Psoas muscle (tissue), 7 donors: ENCODE measurements at regions not wholly inside any gene's neighbourhood (a gene's known extent, or its start where the extent isn't known, plus 50 kb on each side); places are given as distances from the start of the nearest gene placed in this dataset.

Experiments
- ATAC-seq, 4 donors: fragments of 200-7000 bp; cut with Tn5 transposase; one replicate each; pipeline ENCODE4 v1.9.1; 2020; ENCODE audit warnings: moderate library complexity in 3 of 4, mild to moderate bottlenecking in 2 of 4
- DNase-seq, 2 donors: peaks; one replicate each; pipeline ENCODE4 v3.0.0-alpha.2; 2020
- H3K27ac ChIP-seq: fragments of 200-600 bp; one replicate; pipeline ENCODE4 v1.8.0; 2022
- H3K27me3 ChIP-seq, 3 donors: fragments of 200-600 bp in 1 of 3; one replicate each; pipeline versions ENCODE4 v1.6.1 to v1.8.0; 2013 to 2022; ENCODE audit warnings: low read length in 2 of 3, mild to moderate bottlenecking in 2 of 3, moderate library complexity in 1 of 3; ENCODE audit not compliant: insufficient read depth in 3 of 3
- H3K36me3 ChIP-seq, 2 donors: fragments of 200-600 bp in 1 of 2; one replicate each; pipeline versions ENCODE4 v1.6.1 to v1.8.0; 2013 to 2022; ENCODE audit warnings: low read depth in 1 of 2, mild to moderate bottlenecking in 1 of 2, moderate library complexity in 1 of 2; ENCODE audit not compliant: insufficient read depth in 1 of 2
- H3K4me1 ChIP-seq: fragments of 200-600 bp; one replicate; pipeline ENCODE4 v1.8.0; 2022
- H3K4me3 ChIP-seq: fragments of 200-600 bp; one replicate; pipeline ENCODE4 v1.8.0; 2022; ENCODE audit warnings: mild to moderate bottlenecking
- H3K9me3 ChIP-seq: fragments of 200-600 bp; one replicate; pipeline ENCODE4 v1.8.0; 2022
- CTCF ChIP-seq: fragments of 200-600 bp; IDR thresholded peaks from one replicate; pipeline ENCODE4 v1.8.0; 2022; ENCODE audit warnings: antibody characterized with exemption
- WGBS, 3 donors: extraction: QIAGEN DNeasy Blood & Tissue Kit; methylation state at CpG; one replicate each; pipeline versions ENCODE4 v1.1.6 to v1.1.7; 2013; 5-methylcytosine and 5-hydroxymethylcytosine counted together
- intact Hi-C, 2 donors: fragments of 100-400 bp; cut with DNase I; formaldehyde crosslinking; loops; one replicate each; pipeline versions ENCODE4 v1.11.0 to v1.14.2; 2022
- donor health status: healthy with polysubstance abuse.
- donor health status: DM: no; HTN: no; CAD: no; lungs with moderate emphysema.
- donor health status: Bipolar disorder and iron deficiency.
- donor health status: healthy.
- donor health status: DM: yes; HTN: yes; CAD: no.
- donor health status: DM: no; HTN: no; CAD: no.
- donor health status: DM: yes; HTN: yes; CAD: no.

GRCh38 chr15:93887151-93887550, 344.2 kb upstream of the MCTP2 start:
- TF ChIP-seq CTCF = no peak
- intact Hi-C loops = no loop called here
- Histone ChIP-seq H3K9me3 (no peaks in the 10 kb centered on the region), H3K36me3 (no peaks in the 10 kb centered on the region), H3K4me1 (no peaks in the 10 kb centered on the region), H3K27me3 (no peaks in the 10 kb centered on the region), H3K4me3 (no peak overlapping the region), H3K27ac (no peak overlapping the region)
- DNase-seq (no peak), ATAC-seq (no peak)
- WGBS, 3 donors = 96 to 100% (median 97%) methylated on average over 1 of the region's 1 CpG

- Histone ChIP-seq H3K9me3 (no peaks in the 10 kb centered on the region), H3K4me1 (no peaks in the 10 kb centered on the region), H3K27me3 (no peaks in the 10 kb centered on the region), H3K27ac (no peak overlapping the region), H3K4me3 (no peak overlapping the region), H3K36me3 (no peaks in the 10 kb centered on the region)
- TF ChIP-seq CTCF = no peak
- intact Hi-C loops = no loop called here
- ATAC-seq = no peak
- DNase-seq = no peak
- 90 to 95% (median 90%) methylated on average over 3 of the region's 3 CpGs for WGBS, 3 donors
Measured at GRCh38 chr15:93882779-93883178, 348.6 kb upstream of the MCTP2 start.

- WGBS, 3 donors = 16 to 37% (median 28%) methylated on average over 1 of the region's 1 CpG
- no peak for ATAC-seq
- intact Hi-C loops = no loop called here
Measured at GRCh38 chr15:93882141-93882540, 349.2 kb upstream of the MCTP2 start.

GRCh38 chr15:93881310-93881709, 350.1 kb upstream of the MCTP2 start:
- ATAC-seq (no peak), DNase-seq (no peak)
- intact Hi-C loops = no loop called here
- no peak for TF ChIP-seq CTCF
- H3K4me3 ChIP-seq = no peak overlapping the region
- no peak overlapping the region for H3K27ac ChIP-seq
- H3K27me3 ChIP-seq = no peaks in the 10 kb centered on the region
- H3K36me3 ChIP-seq = no peaks in the 10 kb centered on the region
- no peaks in the 10 kb centered on the region for H3K9me3 ChIP-seq
- no peaks in the 10 kb centered on the region for H3K4me1 ChIP-seq

More at GRCh38 chr15:93882141-93882540, 349.2 kb upstream of the MCTP2 start:
- no peak overlapping the region for H3K4me3 ChIP-seq
- DNase-seq = no peak
- no peaks in the 10 kb centered on the region for H3K36me3 ChIP-seq
- no peaks in the 10 kb centered on the region for H3K4me1 ChIP-seq
- TF ChIP-seq CTCF = no peak
- no peaks in the 10 kb centered on the region for H3K9me3 ChIP-seq
- no peak overlapping the region for H3K27ac ChIP-seq
- H3K27me3 ChIP-seq = no peaks in the 10 kb centered on the region

- no peaks in the 10 kb centered on the region for H3K27me3 ChIP-seq
- H3K4me3 ChIP-seq = no peak overlapping the region
- H3K36me3 ChIP-seq = no peaks in the 10 kb centered on the region
- H3K27ac ChIP-seq = no peak overlapping the region
- ATAC-seq (no peak), DNase-seq (no peak)
- no peak for TF ChIP-seq CTCF
- 83 to 94% (median 84%) methylated on average over 1 of the region's 1 CpG for WGBS, 3 donors
- no peaks in the 10 kb centered on the region for H3K9me3 ChIP-seq
- intact Hi-C loops = no loop called here
- no peaks in the 10 kb centered on the region for H3K4me1 ChIP-seq
Measured at GRCh38 chr15:93880358-93880757, 351.0 kb upstream of the MCTP2 start.
